Stimulated activated CD4-positive, alpha-beta T cell treated with anti-CD3 and anti-CD28 coated beads, Interleukin-15, amount 100 ng/mL, for 48 hours (primary cell): ENCODE measurements at regions not wholly inside any gene's neighbourhood (a gene's known extent, or its start where the extent isn't known, plus 50 kb on each side); places are given as distances from the start of the nearest gene placed in this dataset.

Experiments used
- DNase-seq, 2 donors: peaks; one replicate each; pipeline ENCODE4 v3.0.0-alpha.2; 2020; ENCODE audit warnings: low read depth in 2 of 2

- DNase-seq, result no peak
Measured at GRCh38 chr4:128388352-128388630, 100.7 kb upstream of the PGRMC2 start.

- DNase-seq, result no peak
Measured at GRCh38 chr4:128387600-128388351, 100.2 kb upstream of the PGRMC2 start.

- DNase-seq, result no peak
Measured at GRCh38 chr4:128386761-128387599, 99.4 kb upstream of the PGRMC2 start.

GRCh38 chr4:128385683-128386304, 98.2 kb upstream of the PGRMC2 start:
- no peak for DNase-seq

- DNase-seq, result no peak
Measured at GRCh38 chr4:128384765-128385598, 97.4 kb upstream of the PGRMC2 start.

- DNase-seq, result no peak
Measured at GRCh38 chr4:128384091-128384520, 96.5 kb upstream of the PGRMC2 start.

GRCh38 chr4:128381748-128382559, 94.3 kb upstream of the PGRMC2 start:
- DNase-seq, result no peak

- no peak for DNase-seq
Measured at GRCh38 chr4:128380306-128380705, 92.7 kb upstream of the PGRMC2 start.

GRCh38 chr4:128379860-128380259, 92.2 kb upstream of the PGRMC2 start:
- no peak for DNase-seq

GRCh38 chr4:128378668-128379067, 91.1 kb upstream of the PGRMC2 start:
- no peak for DNase-seq

GRCh38 chr4:128376958-128377357, 89.3 kb upstream of the PGRMC2 start:
- DNase-seq, result no peak

- no peak for DNase-seq
Measured at GRCh38 chr4:128376303-128376702, 88.7 kb upstream of the PGRMC2 start.

GRCh38 chr4:128373628-128374027, 86.0 kb upstream of the PGRMC2 start:
- DNase-seq, result no peak

GRCh38 chr4:128371876-128372275, 84.3 kb upstream of the PGRMC2 start:
- DNase-seq, result no peak

- no peak for DNase-seq
Measured at GRCh38 chr4:128371001-128371777, 83.6 kb upstream of the PGRMC2 start.

- DNase-seq, result no peak
Measured at GRCh38 chr4:128366212-128366611, 78.6 kb upstream of the PGRMC2 start.

- no peak for DNase-seq
Measured at GRCh38 chr4:128364565-128364964, 77.0 kb upstream of the PGRMC2 start.

- DNase-seq, result no peak
Measured at GRCh38 chr4:128363966-128364365, 76.4 kb upstream of the PGRMC2 start.

GRCh38 chr4:128362760-128363159, 75.1 kb upstream of the PGRMC2 start:
- no peak for DNase-seq

GRCh38 chr4:128359422-128359821, 71.8 kb upstream of the PGRMC2 start:
- no peak for DNase-seq
